ENCODE measurements at regions not wholly inside any gene's neighbourhood (a gene's known extent, or its start where the extent isn't known, plus 50 kb on each side); places are given as distances from the start of the nearest gene placed in this dataset.
"Not testable (repeated sequence)": the region's sequence is repeated elsewhere in the genome, so short reads cannot be mapped to it uniquely, and the experiment has no call there.

- no peak for TF ChIP-seq CTCF (IDR thresholded peaks at IDR 0.05; ENCODE audit: low read depth, low read length)
- no peak overlapping the region for H3K4me3 ChIP-seq (replicated peaks in 1 of 2; ENCODE audit: low read depth in 2 of 2, low read length in 2 of 2)
- no peak for DNase-seq (ENCODE audit: low read depth in 2 of 2)
Observed at GRCh38 chr10:58063861-58064480, 203.7 kb downstream of the IPMK start.

GRCh38 chr10:58058683-58059082, 209.0 kb downstream of the IPMK start:
- not testable (repeated sequence) for DNase-seq (ENCODE audit: low read depth in 2 of 2); H3K4me3 ChIP-seq (replicated peaks in 1 of 2; ENCODE audit: low read depth in 2 of 2, low read length in 2 of 2)

GRCh38 chr10:58054881-58055280, 212.8 kb downstream of the IPMK start:
- H3K4me3 ChIP-seq (replicated peaks in 1 of 2; ENCODE audit: low read depth in 2 of 2, low read length in 2 of 2) = no peak overlapping the region
- no peak for TF ChIP-seq CTCF (IDR thresholded peaks at IDR 0.05; ENCODE audit: low read depth, low read length)
- DNase-seq (ENCODE audit: low read depth in 2 of 2) = peak in 1 of 2 donors; percentile 18

- no peak for DNase-seq (ENCODE audit: low read depth in 2 of 2)
- H3K4me3 ChIP-seq (replicated peaks in 1 of 2; ENCODE audit: low read depth in 2 of 2, low read length in 2 of 2) = no peak overlapping the region
- no peak for TF ChIP-seq CTCF (IDR thresholded peaks at IDR 0.05; ENCODE audit: low read depth, low read length)
Observed at GRCh38 chr10:58052772-58053171, 214.9 kb downstream of the IPMK start.

GRCh38 chr10:58050575-58050974, 217.1 kb downstream of the IPMK start:
- no peak overlapping the region for H3K4me3 ChIP-seq (replicated peaks in 1 of 2; ENCODE audit: low read depth in 2 of 2, low read length in 2 of 2)
- no peak for TF ChIP-seq CTCF (IDR thresholded peaks at IDR 0.05; ENCODE audit: low read depth, low read length)
- DNase-seq (ENCODE audit: low read depth in 2 of 2) = no peak

GRCh38 chr10:58048936-58049335, 218.8 kb downstream of the IPMK start:
- no peak overlapping the region for H3K4me3 ChIP-seq (replicated peaks in 1 of 2; ENCODE audit: low read depth in 2 of 2, low read length in 2 of 2)
- DNase-seq (ENCODE audit: low read depth in 2 of 2) = peak in 1 of 2 donors; percentile 28
- TF ChIP-seq CTCF (IDR thresholded peaks at IDR 0.05; ENCODE audit: low read depth, low read length) = no peak

GRCh38 chr10:58044072-58044471, 223.6 kb downstream of the IPMK start:
- no peak for TF ChIP-seq CTCF (IDR thresholded peaks at IDR 0.05; ENCODE audit: low read depth, low read length)
- H3K4me3 ChIP-seq (replicated peaks in 1 of 2; ENCODE audit: low read depth in 2 of 2, low read length in 2 of 2) = no peak overlapping the region
- peak; percentile 26 to 91 for DNase-seq (ENCODE audit: low read depth in 2 of 2)
